ENCODE measurements at regions not wholly inside any gene's neighbourhood (a gene's known extent, or its start where the extent isn't known, plus 50 kb on each side); places are given as distances from the start of the nearest gene placed in this dataset.

DNA sequence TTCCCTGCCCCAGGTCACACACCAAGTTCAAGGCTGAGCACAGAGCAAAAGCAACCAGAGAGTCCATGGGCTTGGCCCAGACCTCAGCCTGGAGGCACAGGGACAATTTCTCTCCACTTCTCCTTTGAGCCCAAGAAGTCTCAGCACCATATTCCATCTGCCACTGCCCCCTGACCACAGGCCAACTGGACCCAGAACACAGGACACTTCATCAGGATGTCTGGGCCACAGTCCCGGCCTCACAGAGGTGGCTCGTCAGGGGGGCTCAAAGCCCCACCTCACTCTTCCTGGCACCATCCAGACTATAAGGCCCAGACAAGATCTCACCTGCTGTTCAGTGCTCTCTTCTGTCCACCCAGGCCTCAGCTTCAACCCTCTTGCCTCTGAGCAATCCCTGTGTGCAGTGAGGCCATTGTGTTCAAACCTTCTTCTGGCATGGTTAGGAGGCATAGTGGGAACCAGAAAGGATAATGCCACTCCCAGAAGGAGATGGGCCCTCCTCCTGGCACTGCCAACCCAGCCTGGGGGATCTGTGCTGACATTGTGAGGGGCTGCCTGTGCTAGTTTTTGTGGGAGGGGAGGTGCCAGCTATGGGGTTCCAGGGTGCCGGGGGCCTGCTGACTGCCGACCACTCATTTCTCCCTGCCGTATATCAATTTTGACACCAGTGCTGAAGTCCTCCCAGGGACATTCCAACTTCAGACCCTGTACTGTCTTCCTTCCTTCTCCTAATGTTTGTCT is 49.7 kb upstream of the ANTXRL start:
- no peak for DNase-seq
- no peak overlapping the region for H3K27ac ChIP-seq
- no peak for TF ChIP-seq POLR2AphosphoS5 (IDR thresholded peaks at IDR 0.05)
- no peak for TF ChIP-seq POLR2A (IDR thresholded peaks at IDR 0.05)
- no peak for TF ChIP-seq CTCF (IDR thresholded peaks at IDR 0.05)
- no peak for TF ChIP-seq EP300 (IDR thresholded peaks at IDR 0.05; ENCODE audit: low read depth)
- 94 to 100% methylated on average over 1 to 5 of the region's 5 CpGs for WGBS, 2 donors (ENCODE audit: low coverage in 1 of 2)
- H3K27me3 ChIP-seq, result no peaks in the 10 kb centered on the region
- H3K4me3 ChIP-seq, result no peak overlapping the region
- no peaks in the 10 kb centered on the region for H3K4me1 ChIP-seq
- in situ Hi-C loops (cut with MboI; ENCODE audit: low pct_ligation_motif_present in 1 of 4, low pct_unique_long_range_greater_than_20kb in 1 of 4, low sequenced_read_pairs in 3 of 4), result no loop called here
- H3K36me3 ChIP-seq, result no peaks in the 10 kb centered on the region
- peaks cover 0 to 3% of the 10 kb centered on the region in 2 donors for H3K9me3 ChIP-seq
- intact Hi-C loops (cut with DNase I; ENCODE audit: low total_unique reads), result no loop called here
